ENCODE measurements at regions not wholly inside any gene's neighbourhood (a gene's known extent, or its start where the extent isn't known, plus 50 kb on each side); places are given as distances from the start of the nearest gene placed in this dataset.

DNA sequence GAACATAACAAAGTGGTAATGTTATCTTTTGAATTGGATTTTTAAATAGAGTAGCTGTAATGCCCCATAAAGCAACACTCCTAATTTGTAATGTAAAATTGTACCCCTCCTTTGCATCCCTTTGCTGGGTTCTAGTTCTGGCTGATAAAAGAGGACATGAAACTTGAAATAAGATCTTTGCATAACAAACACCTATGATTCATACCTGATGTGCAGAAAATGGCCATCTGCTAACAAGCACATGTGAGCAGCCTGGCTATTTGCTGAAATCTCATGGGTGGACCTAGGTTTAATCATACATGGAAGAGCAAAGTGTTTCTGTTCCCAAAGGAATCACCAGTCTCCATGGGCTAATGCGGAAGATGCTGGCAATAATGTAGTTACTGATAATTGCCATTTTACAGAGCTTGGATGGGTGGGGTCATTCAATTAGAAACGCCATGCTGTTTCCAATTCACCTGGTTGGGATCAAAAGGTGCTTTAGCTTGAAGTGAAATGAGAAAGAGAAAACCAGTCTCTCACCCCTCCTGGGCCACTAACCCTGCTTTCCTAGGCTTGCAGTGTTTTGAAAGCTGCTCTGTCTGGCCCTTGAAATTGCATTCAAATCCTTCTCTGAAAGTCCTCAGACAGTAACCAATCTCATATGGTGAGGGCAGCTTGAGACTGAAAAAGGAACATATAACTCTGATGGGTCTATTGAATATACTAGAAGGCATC is 585.1 kb downstream of the TLE4 start:
- TF ChIP-seq, protein P1, sequence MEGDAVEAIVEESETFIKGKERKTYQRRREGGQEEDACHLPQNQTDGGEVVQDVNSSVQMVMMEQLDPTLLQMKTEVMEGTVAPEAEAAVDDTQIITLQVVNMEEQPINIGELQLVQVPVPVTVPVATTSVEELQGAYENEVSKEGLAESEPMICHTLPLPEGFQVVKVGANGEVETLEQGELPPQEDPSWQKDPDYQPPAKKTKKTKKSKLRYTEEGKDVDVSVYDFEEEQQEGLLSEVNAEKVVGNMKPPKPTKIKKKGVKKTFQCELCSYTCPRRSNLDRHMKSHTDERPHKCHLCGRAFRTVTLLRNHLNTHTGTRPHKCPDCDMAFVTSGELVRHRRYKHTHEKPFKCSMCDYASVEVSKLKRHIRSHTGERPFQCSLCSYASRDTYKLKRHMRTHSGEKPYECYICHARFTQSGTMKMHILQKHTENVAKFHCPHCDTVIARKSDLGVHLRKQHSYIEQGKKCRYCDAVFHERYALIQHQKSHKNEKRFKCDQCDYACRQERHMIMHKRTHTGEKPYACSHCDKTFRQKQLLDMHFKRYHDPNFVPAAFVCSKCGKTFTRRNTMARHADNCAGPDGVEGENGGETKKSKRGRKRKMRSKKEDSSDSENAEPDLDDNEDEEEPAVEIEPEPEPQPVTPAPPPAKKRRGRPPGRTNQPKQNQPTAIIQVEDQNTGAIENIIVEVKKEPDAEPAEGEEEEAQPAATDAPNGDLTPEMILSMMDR (IDR thresholded peaks at IDR 0.05; ENCODE audit: low read depth, low read length), result no peak
- TF ChIP-seq, protein P2, sequence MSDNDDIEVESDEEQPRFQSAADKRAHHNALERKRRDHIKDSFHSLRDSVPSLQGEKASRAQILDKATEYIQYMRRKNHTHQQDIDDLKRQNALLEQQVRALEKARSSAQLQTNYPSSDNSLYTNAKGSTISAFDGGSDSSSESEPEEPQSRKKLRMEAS (IDR thresholded peaks at IDR 0.05; ENCODE audit: low read depth, low read length), result no peak
